HG03064 (cell line): ENCODE measurements at regions not wholly inside any gene's neighbourhood (a gene's known extent, or its start where the extent isn't known, plus 50 kb on each side); places are given as distances from the start of the nearest gene placed in this dataset.
"Not testable (repeated sequence)": the region's sequence is repeated elsewhere in the genome, so short reads cannot be mapped to it uniquely, and the experiment has no call there.

Source experiments
- ATAC-seq: cut with Tn5 transposase; IDR thresholded peaks from one replicate; pipeline ENCODE4 v1.9.1; 2021; ENCODE audit warnings: low read depth; ENCODE audit not compliant: unreplicated experiment

GRCh38 chr21:8377093-8377841 lies 2144.1 kb upstream of the TPTE start:
- ATAC-seq, result not testable (repeated sequence)

- peak; percentile 55 for ATAC-seq
Observed at GRCh38 chr21:8380419-8381079, 2140.8 kb upstream of the TPTE start.

- not testable (repeated sequence) for ATAC-seq
Observed at GRCh38 chr21:8388169-8388939, 2133.0 kb upstream of the TPTE start.

GRCh38 chr21:8388940-8389238 lies 2132.5 kb upstream of the TPTE start:
- ATAC-seq, result not testable (repeated sequence)

GRCh38 chr21:8390550-8391171 lies 2130.7 kb upstream of the TPTE start:
- ATAC-seq, result not testable (repeated sequence)

GRCh38 chr21:8394380-8394779 lies 2127.0 kb upstream of the TPTE start:
- not testable (repeated sequence) for ATAC-seq

- not testable (repeated sequence) for ATAC-seq
Observed at GRCh38 chr21:8395992-8396391, 2125.4 kb upstream of the TPTE start.

GRCh38 chr21:8398870-8399437 lies 2122.4 kb upstream of the TPTE start:
- ATAC-seq, result not testable (repeated sequence)

GRCh38 chr21:8399866-8400265 lies 2121.5 kb upstream of the TPTE start:
- not testable (repeated sequence) for ATAC-seq

GRCh38 chr21:8401799-8402198 lies 2119.6 kb upstream of the TPTE start:
- ATAC-seq, result not testable (repeated sequence)

GRCh38 chr21:8406331-8406730 lies 2115.1 kb upstream of the TPTE start:
- ATAC-seq, result not testable (repeated sequence)

- ATAC-seq, result not testable (repeated sequence)
Observed at GRCh38 chr21:8411139-8411671, 2110.2 kb upstream of the TPTE start.

GRCh38 chr21:8419925-8420560 lies 2101.3 kb upstream of the TPTE start:
- ATAC-seq, result peak; percentile 87

- peak; percentile 30 for ATAC-seq
Observed at GRCh38 chr21:8427790-8428667, 2093.4 kb upstream of the TPTE start.

GRCh38 chr21:8428668-8429456 lies 2092.5 kb upstream of the TPTE start:
- ATAC-seq, result peak; percentile 80

GRCh38 chr21:8434710-8435109 lies 2086.7 kb upstream of the TPTE start:
- ATAC-seq, result not testable (repeated sequence)

- not testable (repeated sequence) for ATAC-seq
Observed at GRCh38 chr21:8443093-8443492, 2078.3 kb upstream of the TPTE start.

- not testable (repeated sequence) for ATAC-seq
Observed at GRCh38 chr21:8449807-8450206, 2071.6 kb upstream of the TPTE start.
